ENCODE measurements at regions not wholly inside any gene's neighbourhood (a gene's known extent, or its start where the extent isn't known, plus 50 kb on each side); places are given as distances from the start of the nearest gene placed in this dataset.

- no peak for TF ChIP-seq CTCF (CRISPR knock-in tag; IDR thresholded peaks at IDR 0.05)
- TF ChIP-seq RFXANK (CRISPR knock-in tag; IDR thresholded peaks at IDR 0.05) = no peak
Measured at GRCh38 chr2:220787251-220787650, 784.9 kb downstream of the EPHA4 start.
